ENCODE measurements at regions not wholly inside any gene's neighbourhood (a gene's known extent, or its start where the extent isn't known, plus 50 kb on each side); places are given as distances from the start of the nearest gene placed in this dataset.

DNA sequence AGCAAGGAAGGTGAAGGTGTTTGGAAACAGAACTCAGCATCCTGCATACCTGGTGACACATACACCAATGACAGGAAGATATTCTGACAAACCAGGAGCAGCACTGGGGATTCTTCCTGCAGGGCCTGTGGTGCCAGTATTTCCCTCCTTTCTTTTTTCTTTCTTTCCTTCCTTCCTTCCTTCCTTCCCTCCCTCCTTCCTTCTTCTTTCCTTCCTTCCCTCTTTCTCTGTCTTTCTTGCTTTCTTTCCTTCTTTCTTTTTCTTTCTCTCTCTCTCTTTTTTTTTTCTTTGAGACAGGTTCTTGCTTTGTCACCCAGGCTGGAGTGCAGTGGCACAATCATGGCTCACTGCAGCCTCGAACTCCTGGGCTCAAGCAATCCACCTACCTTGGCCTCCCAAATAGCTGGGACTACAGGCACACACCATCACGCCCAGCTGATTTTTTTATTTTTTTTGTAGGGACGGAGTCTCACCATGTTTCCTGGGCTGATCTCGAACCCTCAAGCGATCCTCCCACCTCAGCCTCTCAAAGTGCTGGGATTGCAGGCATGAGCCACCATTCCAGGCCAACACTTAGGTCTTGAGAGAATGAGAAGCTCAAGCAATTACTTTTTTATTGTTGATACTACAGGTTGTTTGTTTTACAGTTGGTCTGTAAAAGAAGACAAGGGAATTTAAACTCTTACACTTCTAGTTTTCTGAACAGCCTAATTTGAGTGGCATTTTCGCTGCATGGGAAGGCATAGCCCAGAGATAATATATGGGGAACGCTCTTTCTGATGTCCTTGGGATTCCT is 54.7 kb upstream of the GATA6 start:
- Histone ChIP-seq H3K27me3 (replicated peaks in 1 of 2; ENCODE audit: control insufficient read depth in 2 of 2, extremely low read depth in 1 of 2, insufficient read depth in 2 of 2, low read length in 1 of 2) (peaks cover 0 to 2% of the 10 kb centered on the region in 2 experiments), H3K4me3 (ENCODE audit: control insufficient read depth in 1 of 2, extremely low read depth in 1 of 2, low read length in 1 of 2) (no peak overlapping the region), H3K4me1 (ENCODE audit: control insufficient read depth in 1 of 2, extremely low read depth in 1 of 2, insufficient read depth in 2 of 2, low read length in 2 of 2) (no peaks in the 10 kb centered on the region), H3K9me3 (no peaks in the 10 kb centered on the region), H3K27ac (ENCODE audit: low read length) (no peak overlapping the region), H3K36me3 (ENCODE audit: control insufficient read depth in 2 of 2, extremely low read depth in 1 of 2, insufficient read depth in 1 of 2, low read length in 1 of 2) (no peaks in the 10 kb centered on the region)
- no peaks in the 10 kb centered on the region for H3K36me3 Mint-ChIP-seq
- whole genome bisulfite sequencing (ENCODE audit: insufficient coverage): 33% methylated on average over 1 of the region's 7 CpGs
- DNase-seq (no peak), ATAC-seq (replicated peaks in 1 of 4) (no peak)
- ChIA-PET POLR2A (no interaction called here), CTCF (no interaction called here)
- peaks cover 0 to 4% (median 0%) of the 10 kb centered on the region in 3 donors for H3K9me3 Mint-ChIP-seq
- no peak overlapping the region for H3K27ac Mint-ChIP-seq
- no peak overlapping the region for H3K4me3 Mint-ChIP-seq
- no peaks in the 10 kb centered on the region for H3K27me3 Mint-ChIP-seq
- no peaks in the 10 kb centered on the region for H3K4me1 Mint-ChIP-seq

DNA sequence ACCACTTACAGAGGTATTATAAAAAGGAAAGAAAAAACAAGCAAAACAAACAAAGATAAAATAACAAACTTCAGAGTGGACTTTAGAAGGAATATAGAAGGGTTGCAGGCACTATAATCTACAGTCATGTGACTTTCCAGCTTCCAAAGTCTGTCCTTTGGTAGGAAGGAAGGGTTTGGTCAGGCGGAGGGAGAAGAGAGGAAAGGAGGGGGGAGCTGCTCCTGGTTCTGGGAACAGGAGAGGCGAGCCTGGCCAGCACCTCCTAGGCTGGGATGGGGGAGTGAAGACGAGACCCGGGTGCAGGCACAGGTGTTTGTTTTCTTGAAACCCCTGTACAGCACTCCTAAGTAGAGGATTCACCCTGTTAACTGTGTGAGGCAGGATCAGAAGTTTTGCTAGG is 53.8 kb upstream of the GATA6 start:
- DNase-seq (no peak), ATAC-seq (replicated peaks in 1 of 4) (no peak)
- CTCF ChIA-PET: no interaction called here
- Mint-ChIP-seq H3K4me1 (no peaks in the 10 kb centered on the region), H3K27me3 (no peaks in the 10 kb centered on the region), H3K36me3 (no peaks in the 10 kb centered on the region), H3K27ac (no peak overlapping the region), H3K4me3 (no peak overlapping the region), H3K9me3 (peaks cover 0 to 4% (median 0%) of the 10 kb centered on the region in 3 donors)
- Histone ChIP-seq H3K27ac (ENCODE audit: low read length) (no peak overlapping the region), H3K27me3 (replicated peaks in 1 of 2; ENCODE audit: control insufficient read depth in 2 of 2, extremely low read depth in 1 of 2, insufficient read depth in 2 of 2, low read length in 1 of 2) (peaks cover 0 to 2% of the 10 kb centered on the region in 2 experiments), H3K9me3 (no peaks in the 10 kb centered on the region), H3K4me1 (ENCODE audit: control insufficient read depth in 1 of 2, extremely low read depth in 1 of 2, insufficient read depth in 2 of 2, low read length in 2 of 2) (no peaks in the 10 kb centered on the region), H3K4me3 (ENCODE audit: control insufficient read depth in 1 of 2, extremely low read depth in 1 of 2, low read length in 1 of 2) (no peak overlapping the region), H3K36me3 (ENCODE audit: control insufficient read depth in 2 of 2, extremely low read depth in 1 of 2, insufficient read depth in 1 of 2, low read length in 1 of 2) (no peaks in the 10 kb centered on the region)
- POLR2A ChIA-PET: no interaction called here
- no CpG with 5 or more reads among the region's 4 CpGs for WGBS (ENCODE audit: insufficient coverage)
